Brain microvascular endothelial cell (primary cell): ENCODE measurements at regions not wholly inside any gene's neighbourhood (a gene's known extent, or its start where the extent isn't known, plus 50 kb on each side); places are given as distances from the start of the nearest gene placed in this dataset.

Experiments
- DNase-seq: peaks from one replicate; pipeline ENCODE4 v3.0.0-alpha.2; 2020
- H3K27ac ChIP-seq: fragments of 250-450 bp; sonication (Bioruptor Pico); 2 replicates; pipeline ENCODE4 v1.5.1; 2020; ENCODE audit warnings: mild to moderate bottlenecking, moderate library complexity
- H3K27me3 ChIP-seq: fragments of 250-450 bp; sonication (Bioruptor Pico); replicated peaks from 2 replicates; pipeline ENCODE4 v1.5.1; 2020; ENCODE audit warnings: mild to moderate bottlenecking
- H3K36me3 ChIP-seq: fragments of 250-450 bp; sonication (Bioruptor Pico); replicated peaks from 2 replicates; pipeline ENCODE4 v1.5.1; 2020; ENCODE audit warnings: mild to moderate bottlenecking
- H3K4me3 ChIP-seq: 2 replicates; pipeline ENCODE4 v1.5.1; 2011; ENCODE audit warnings: low read depth, mild to moderate bottlenecking, control low read depth, low read length, moderate library complexity
- in situ Hi-C: cut with HindIII; loops from 2 replicates; pipeline ENCODE4 v1.10.0; 2017; ENCODE audit warnings: low sequenced_read_pairs, low pct_ligation_motif_present
- TF ChIP-seq, protein P1 (sequence below): IDR thresholded peaks from 2 replicates; pipeline ENCODE4 v1.5.1; 2011; ENCODE audit warnings: low read depth, mild to moderate bottlenecking, moderate library complexity, low read length, control low read depth, inconsistent platforms; ENCODE audit errors: missing control alignments

GRCh38 chr5:87076931-87077330, 190.8 kb upstream of the RASA1 start:
- no peak overlapping the region for H3K27ac ChIP-seq
- DNase-seq, result peak; percentile 11
- H3K27me3 ChIP-seq, result no peaks in the 10 kb centered on the region
- TF ChIP-seq, protein P1, sequence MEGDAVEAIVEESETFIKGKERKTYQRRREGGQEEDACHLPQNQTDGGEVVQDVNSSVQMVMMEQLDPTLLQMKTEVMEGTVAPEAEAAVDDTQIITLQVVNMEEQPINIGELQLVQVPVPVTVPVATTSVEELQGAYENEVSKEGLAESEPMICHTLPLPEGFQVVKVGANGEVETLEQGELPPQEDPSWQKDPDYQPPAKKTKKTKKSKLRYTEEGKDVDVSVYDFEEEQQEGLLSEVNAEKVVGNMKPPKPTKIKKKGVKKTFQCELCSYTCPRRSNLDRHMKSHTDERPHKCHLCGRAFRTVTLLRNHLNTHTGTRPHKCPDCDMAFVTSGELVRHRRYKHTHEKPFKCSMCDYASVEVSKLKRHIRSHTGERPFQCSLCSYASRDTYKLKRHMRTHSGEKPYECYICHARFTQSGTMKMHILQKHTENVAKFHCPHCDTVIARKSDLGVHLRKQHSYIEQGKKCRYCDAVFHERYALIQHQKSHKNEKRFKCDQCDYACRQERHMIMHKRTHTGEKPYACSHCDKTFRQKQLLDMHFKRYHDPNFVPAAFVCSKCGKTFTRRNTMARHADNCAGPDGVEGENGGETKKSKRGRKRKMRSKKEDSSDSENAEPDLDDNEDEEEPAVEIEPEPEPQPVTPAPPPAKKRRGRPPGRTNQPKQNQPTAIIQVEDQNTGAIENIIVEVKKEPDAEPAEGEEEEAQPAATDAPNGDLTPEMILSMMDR, result no peak
- in situ Hi-C loops, result no loop called here
- H3K36me3 ChIP-seq, result no peaks in the 10 kb centered on the region
- H3K4me3 ChIP-seq, result no peak overlapping the region

GRCh38 chr5:87079219-87079618, 188.5 kb upstream of the RASA1 start:
- no peak for DNase-seq
- no peaks in the 10 kb centered on the region for H3K36me3 ChIP-seq
- H3K4me3 ChIP-seq, result no peak overlapping the region
- no peaks in the 10 kb centered on the region for H3K27me3 ChIP-seq
- in situ Hi-C loops, result no loop called here
- H3K27ac ChIP-seq, result no peak overlapping the region
- TF ChIP-seq, protein P1, result no peak

GRCh38 chr5:87081016-87081415, 186.7 kb upstream of the RASA1 start:
- TF ChIP-seq, protein P1, result no peak
- no peaks in the 10 kb centered on the region for H3K36me3 ChIP-seq
- in situ Hi-C loops, result no loop called here
- H3K27me3 ChIP-seq, result no peaks in the 10 kb centered on the region
- no peak for DNase-seq
- H3K4me3 ChIP-seq, result no peak overlapping the region
- H3K27ac ChIP-seq, result no peak overlapping the region

DNA sequence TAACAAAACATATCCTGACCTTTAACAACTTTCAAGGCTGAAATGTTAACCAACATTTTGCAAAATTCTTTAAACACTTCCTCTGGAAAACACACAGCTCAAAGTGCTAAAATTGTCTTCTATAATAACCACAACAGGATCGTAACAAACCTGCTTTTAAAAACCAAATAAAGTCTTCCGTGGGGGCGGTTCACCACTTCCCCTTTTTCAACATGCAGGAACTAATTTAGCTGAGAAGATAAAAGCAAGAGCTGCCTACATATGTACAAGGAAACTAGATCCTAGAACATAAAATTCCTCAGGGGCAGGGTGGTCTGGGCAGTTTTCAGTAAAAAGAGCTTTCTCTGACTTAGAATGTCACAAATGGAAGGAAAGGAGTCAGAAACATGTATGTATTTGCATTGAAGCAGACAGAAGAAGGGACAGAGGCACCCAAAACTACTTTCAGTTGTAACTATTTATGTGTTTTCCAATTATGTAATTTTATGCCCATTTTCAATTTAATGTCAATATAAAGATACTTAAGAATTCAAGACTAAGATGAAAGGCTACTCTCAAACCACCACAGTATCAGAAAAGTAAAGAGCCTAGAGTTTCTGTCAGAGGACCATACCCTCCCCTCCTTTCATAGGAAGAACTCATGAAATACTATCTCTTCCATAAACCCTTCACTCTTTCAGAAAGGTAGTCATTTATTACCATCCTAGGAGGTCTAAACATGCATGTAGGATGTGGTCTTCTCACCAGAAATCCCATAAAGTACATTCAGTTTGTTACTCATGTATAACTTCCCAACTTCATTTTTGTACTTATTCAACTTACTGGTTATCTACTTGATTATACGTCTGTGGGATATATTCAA, 185.9 kb upstream of the RASA1 start:
- Histone ChIP-seq H3K27me3 (no peaks in the 10 kb centered on the region), H3K4me3 (no peak overlapping the region), H3K27ac (no peak overlapping the region), H3K36me3 (no peaks in the 10 kb centered on the region)
- no peak for DNase-seq
- TF ChIP-seq, protein P1, result no peak
- in situ Hi-C loops, result no loop called here

DNA sequence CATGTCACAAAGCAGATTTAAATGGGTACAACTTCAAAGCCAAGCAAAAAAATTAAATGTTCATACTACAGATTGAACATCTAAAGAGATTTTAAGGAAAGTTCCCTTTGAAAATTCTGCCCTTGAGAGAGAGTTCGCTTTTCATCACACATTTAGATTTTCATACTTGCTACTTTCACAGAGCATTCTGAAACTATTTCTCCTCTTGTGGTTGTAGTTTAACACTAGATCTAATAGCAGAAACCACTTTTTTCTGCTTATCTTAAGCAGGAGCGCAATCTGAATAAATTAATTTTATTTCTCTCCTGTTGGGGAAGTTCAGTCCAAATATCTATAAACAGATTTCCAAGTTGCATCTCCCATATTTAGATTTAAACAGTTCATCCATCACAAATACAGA, 173.3 kb upstream of the RASA1 start:
- no peak for DNase-seq
- TF ChIP-seq, protein P1, result no peak
- no peaks in the 10 kb centered on the region for H3K36me3 ChIP-seq
- H3K27me3 ChIP-seq, result no peaks in the 10 kb centered on the region
- H3K4me3 ChIP-seq, result no peak overlapping the region
- H3K27ac ChIP-seq, result no peak overlapping the region
- in situ Hi-C loops, result no loop called here

DNA sequence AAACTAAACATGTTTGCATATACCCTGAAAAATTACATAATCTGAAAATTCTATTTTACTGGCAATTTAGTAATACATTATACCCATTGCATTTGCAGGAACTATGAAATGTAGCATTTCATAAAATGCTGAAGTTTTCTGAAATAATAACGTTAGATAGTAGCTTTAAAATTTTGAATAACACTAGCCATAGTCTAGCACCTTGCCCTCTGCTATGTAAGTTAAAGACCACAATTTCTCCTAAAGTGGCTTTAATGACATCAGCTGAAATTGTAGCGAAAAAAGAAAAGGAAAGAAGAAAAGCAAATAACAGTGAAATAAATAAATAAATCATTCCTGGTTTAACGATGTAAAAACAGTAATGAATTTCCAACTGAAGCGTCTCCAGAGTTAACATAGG, 172.8 kb upstream of the RASA1 start:
- in situ Hi-C loops, result no loop called here
- Histone ChIP-seq H3K27me3 (no peaks in the 10 kb centered on the region), H3K36me3 (no peaks in the 10 kb centered on the region), H3K4me3 (no peak overlapping the region), H3K27ac (no peak overlapping the region)
- TF ChIP-seq, protein P1, result no peak
- DNase-seq, result no peak
